GM21528 (cell line): ENCODE measurements at regions not wholly inside any gene's neighbourhood (a gene's known extent, or its start where the extent isn't known, plus 50 kb on each side); places are given as distances from the start of the nearest gene placed in this dataset.

Experiments
- ATAC-seq: cut with Tn5 transposase; IDR thresholded peaks from one replicate; pipeline ENCODE4 v1.9.1; 2021; ENCODE audit warnings: mild to moderate bottlenecking, moderate library complexity; ENCODE audit not compliant: unreplicated experiment, low FRiP score

GRCh38 chr2:94939349-94939748, 68.1 kb downstream of the TEKT4 start:
- no peak for ATAC-seq

- no peak for ATAC-seq
Observed at GRCh38 chr2:94947097-94948016, 76.1 kb downstream of the TEKT4 start.

GRCh38 chr2:94955702-94956101, 69.8 kb upstream of the MAL start:
- no peak for ATAC-seq

GRCh38 chr2:94956797-94957391, 68.6 kb upstream of the MAL start:
- ATAC-seq = peak; percentile 55

GRCh38 chr2:94958245-94958644, 67.3 kb upstream of the MAL start:
- no peak for ATAC-seq

GRCh38 chr2:94960266-94960665, 65.2 kb upstream of the MAL start:
- ATAC-seq = no peak

GRCh38 chr2:94960751-94961150, 64.8 kb upstream of the MAL start:
- no peak for ATAC-seq

- ATAC-seq = no peak
Observed at GRCh38 chr2:94964193-94964592, 61.3 kb upstream of the MAL start.

- no peak for ATAC-seq
Observed at GRCh38 chr2:94966689-94967088, 58.8 kb upstream of the MAL start.

GRCh38 chr2:94970353-94970752, 55.2 kb upstream of the MAL start:
- no peak for ATAC-seq
